T-helper 2 cell (primary cell): ENCODE measurements at regions not wholly inside any gene's neighbourhood (a gene's known extent, or its start where the extent isn't known, plus 50 kb on each side); places are given as distances from the start of the nearest gene placed in this dataset.
"Not testable (repeated sequence)": the region's sequence is repeated elsewhere in the genome, so short reads cannot be mapped to it uniquely, and the experiment has no call there.

Source experiments
- DNase-seq, 5 experiments: peaks; one replicate each; pipeline versions ENCODE4 v3.0.0 to v3.0.0-alpha.2; 2012 to 2022

DNA sequence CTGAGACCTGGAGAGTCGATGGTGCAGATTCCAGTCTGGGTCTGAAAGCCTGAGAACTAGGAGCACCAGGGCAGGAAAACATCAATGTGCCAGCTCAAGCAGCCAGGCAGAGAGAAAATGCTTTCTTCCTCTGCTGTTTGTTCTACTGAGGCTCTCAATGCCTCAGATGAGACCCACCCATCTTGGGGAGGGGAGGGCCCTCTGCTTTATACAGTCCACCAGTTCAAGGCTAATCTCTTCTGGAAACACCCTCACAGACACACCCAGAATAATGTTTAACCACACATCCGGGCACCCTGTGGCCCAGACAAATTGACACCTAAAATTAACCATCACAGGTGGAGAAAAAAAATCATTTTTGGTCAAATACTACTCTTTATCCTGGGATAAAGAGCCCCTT, 89.3 kb upstream of the SLC22A23 start:
- no peak for DNase-seq

GRCh38 chr6:3545156-3545555, 88.3 kb upstream of the SLC22A23 start:
- no peak for DNase-seq

GRCh38 chr6:3542032-3542640, 85.3 kb upstream of the SLC22A23 start:
- DNase-seq: no peak

DNA sequence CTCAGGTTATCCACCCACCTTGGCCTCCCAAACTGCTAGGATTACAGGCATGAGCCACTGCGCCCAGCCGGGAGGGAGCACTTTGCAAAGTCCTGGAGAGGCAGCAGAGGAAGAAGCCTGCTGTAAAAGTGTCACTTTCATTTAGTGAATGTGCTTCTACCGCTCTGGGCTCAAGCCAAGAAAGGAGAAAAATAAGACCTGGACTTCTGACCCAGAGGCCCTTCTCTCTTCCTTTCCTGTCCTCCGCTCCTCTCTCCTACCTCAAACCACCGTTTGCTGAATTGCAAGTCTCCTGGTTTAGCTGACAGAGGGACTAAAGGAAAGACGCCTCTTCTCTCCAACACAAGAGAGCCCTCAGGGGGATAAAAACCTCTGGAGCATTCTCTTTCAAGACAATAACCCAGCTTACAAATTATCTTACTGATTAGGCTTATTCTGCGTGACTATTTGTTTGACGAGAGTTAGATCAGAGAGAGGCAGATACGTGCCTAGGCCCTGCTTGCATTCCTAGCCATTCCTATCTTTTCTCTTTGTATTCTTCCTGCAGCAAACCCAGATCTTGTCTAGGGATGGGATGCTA, 84.2 kb upstream of the SLC22A23 start:
- no peak for DNase-seq

DNA sequence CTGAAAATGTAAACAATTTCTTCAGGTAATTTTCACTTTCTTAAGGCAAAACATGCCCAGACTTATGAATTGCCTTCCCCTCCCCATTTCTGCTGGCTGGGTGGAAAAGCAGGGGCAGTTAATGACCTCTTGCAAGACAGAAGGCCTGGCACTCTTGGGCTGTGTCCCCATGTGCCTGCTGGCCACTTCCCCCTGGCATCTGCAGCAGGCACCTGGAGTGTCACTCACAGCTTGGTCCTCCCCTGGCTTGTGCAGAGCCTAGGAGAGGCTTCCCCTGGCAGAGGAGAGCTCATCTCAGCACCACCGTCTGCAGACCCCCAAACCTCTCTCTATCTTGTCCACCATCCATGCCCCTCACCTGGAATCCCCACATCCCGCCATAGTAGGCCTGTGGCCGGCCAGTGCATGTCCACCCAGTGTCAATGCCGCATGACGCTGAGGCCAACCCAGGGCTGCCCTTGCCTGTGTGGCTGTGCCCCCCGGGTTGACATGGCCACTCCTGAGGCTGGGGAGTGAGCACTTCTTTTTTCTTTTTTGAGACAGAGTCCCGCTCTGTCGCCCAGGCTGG, 83.5 kb upstream of the SLC22A23 start:
- no peak for DNase-seq

DNA sequence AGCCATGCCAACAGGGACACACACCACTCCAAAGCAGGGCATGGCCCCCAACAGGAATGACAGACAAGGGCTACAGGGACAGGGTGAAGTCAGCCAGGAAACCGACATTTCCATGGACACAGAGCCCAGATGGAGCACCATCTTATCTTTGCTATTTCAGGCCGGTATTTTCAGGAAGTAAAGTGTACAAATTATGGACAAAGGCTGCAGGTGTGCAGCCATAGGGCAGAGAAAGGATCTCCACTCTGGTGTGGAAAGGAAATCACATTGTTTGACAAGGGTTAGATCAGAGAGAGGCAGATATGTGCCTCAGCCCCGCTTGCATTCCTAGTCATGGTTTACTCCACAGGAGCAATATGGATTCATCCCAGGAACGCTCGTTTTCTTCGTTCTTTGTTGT, 81.7 kb upstream of the SLC22A23 start:
- no peak for DNase-seq

DNA sequence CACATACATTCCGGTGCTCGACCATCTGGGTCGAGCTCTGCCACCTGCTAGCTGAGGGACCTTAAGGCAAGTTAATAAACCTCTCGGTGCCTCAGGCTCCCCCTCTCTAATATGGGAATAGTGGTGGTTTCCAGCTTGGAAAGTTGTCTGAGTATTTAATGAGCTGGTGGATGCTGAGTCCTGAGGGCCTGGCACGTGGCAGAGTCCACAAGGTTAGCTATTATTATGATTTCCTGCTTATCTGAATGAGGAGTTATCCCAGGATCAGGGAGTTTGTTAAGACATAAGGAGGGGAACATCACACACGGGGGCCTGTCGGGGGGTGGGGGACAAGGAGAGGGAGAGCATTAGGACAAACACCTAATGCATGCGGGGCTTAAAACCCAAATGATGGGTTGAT, 80.1 kb upstream of the SLC22A23 start:
- DNase-seq: no peak

- no peak for DNase-seq
These were observed 79.1 kb upstream of the SLC22A23 start for GRCh38 chr6:3535776-3536435.

- DNase-seq: no peak
These were observed 78.4 kb upstream of the SLC22A23 start for GRCh38 chr6:3535033-3535775.

DNA sequence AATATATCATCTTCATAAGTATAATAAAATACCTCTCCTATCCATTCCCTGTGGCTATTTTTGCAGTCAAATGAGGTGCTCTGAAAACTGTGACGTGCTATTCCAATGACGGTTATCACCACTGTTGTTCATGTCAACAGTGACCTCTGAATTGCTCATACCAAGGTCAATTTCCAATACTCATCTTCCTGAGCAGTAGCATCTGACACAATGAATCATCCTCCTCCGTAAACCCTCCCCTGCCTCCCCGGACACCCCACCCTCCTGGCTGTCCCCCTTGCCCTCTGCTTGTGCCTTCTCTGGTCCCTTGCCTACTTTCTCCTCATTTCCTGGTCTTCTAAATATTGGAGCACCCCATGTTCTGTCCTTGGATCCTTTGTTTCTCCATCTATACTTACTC, 77.7 kb upstream of the SLC22A23 start:
- DNase-seq: no peak

GRCh38 chr6:3533981-3534380, 77.1 kb upstream of the SLC22A23 start:
- DNase-seq: no peak

DNA sequence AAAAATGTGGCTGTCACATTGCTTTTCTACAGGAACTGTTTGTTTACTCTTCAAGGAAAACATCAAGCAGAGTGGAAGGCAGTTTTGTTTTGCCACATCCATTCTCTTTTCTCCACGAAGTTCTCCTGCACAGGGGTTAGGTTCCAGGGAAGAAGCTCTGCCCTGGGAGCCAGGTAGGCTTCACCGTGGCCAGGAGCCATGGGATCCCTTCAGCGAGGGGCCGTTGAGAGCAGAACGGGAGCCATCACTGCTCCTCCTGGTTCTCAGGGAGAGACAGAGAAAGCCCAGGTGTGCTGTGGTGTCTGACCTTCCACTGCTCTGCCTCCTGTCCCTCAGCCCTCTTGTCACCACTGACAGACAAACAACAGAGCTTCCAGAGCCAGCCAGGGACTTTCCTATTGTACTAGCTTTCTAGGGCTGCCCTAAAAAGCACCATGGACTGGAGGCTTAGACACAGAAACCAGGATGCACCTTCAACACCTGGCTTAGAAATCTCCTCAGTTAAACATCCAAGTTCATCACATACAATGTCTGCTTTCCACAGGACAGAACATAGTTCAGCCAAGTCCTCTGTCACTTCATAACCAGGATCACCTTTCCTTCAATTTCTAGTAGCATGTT, 75.6 kb upstream of the SLC22A23 start:
- DNase-seq: no peak

DNA sequence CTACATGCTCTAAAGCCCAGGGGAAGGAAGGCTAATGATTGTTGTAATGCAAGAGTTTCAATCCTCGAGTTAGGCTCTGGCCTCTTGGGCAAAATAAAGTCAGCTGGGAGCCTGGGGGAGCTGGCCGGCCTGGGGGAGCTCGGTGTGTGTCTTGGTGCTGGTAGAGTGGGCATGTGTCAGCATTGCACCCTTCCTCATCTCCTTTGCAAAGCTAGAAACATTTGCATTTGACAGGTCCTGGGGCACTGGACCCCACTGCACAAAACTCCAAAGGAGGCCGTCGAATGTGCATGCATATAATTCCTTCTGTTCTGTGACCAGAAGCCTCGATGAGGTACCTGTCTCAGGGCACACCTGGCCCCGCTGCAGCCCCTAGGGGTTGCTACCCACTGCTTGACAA, 74.6 kb upstream of the SLC22A23 start:
- DNase-seq: no peak

DNA sequence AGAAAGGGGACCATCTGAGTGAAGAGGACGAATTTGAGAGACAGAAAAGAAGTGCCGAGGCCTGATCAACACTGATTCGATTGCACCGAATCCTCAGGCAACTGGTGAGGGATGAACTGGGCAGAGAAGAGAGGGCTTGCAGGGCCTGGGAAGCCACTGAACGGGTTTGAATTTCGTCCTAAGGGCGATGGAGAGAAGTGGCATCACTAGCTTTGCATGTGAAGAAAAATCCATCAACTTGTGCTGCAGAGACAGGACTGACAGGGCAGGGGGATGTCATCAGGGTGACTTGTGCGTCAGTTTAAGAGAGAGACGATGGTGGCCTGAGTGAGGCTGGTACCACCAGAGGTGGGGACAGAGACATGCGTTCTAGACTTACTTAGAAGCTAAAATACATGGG, 73.7 kb upstream of the SLC22A23 start:
- no peak for DNase-seq

- DNase-seq: no peak
These were observed 72.9 kb upstream of the SLC22A23 start for GRCh38 chr6:3529721-3530120.

DNA sequence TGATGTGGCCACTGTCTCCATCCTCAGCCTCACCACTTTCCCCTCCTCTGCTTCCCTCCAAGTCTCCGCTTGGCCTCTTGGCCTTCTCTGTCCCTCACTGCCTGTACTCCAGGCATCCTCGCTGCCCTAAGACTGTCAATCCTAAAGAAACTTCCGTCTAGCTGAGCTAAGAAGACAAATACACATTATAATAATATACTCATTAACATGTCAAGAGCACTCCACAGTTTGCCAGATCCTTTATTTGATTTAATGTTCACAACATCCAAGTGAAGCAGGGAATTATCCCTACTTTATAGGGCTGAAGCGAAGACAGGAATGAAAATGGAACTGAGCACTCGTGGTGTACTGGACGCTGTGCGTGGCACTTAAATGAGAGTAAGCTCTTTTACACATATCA, 72.4 kb upstream of the SLC22A23 start:
- DNase-seq: no peak

DNA sequence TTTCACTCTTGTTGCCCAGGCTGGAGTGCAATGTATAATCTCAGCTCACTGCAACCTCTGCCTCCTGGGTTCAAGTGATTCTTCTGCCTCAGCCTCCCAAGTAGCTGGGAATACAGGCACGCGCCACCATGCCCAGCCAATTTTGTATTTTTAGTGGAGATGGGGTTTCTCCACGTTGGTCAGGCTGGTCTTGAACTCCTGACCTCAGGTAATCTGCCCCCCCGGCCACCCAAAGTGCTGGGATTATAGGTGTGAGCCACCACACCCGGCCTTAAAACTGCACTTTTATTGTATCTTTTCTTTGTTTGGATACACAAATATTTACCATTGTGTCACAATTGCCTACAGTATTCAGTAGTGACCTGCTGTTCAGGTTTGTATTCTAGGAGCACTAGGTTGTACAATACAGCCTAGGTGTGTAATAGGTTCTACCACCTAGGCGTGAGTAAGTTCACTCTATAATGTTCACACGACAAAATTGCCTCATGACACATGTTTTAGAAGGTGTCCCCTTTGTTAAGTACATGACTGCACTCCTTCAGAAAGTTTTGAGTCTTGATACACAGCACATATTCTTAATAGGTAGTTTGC, 71.3 kb upstream of the SLC22A23 start:
- not testable (repeated sequence) for DNase-seq

DNA sequence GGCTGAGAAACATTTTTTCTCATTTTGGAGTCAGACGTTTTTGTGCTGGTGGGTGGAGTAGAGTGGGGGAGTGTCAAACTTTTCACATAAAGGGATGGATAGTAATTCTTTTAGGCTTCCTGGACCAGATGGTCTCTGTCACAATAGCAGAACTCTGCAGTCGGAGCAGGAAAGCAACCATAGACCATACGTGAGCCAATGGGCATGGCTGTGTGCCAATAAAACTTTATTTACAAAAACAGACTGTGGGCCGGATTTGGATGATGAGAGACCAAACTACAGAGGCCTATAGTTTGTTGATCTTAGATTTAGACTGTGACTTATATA, 70.8 kb upstream of the SLC22A23 start:
- no peak for DNase-seq

DNA sequence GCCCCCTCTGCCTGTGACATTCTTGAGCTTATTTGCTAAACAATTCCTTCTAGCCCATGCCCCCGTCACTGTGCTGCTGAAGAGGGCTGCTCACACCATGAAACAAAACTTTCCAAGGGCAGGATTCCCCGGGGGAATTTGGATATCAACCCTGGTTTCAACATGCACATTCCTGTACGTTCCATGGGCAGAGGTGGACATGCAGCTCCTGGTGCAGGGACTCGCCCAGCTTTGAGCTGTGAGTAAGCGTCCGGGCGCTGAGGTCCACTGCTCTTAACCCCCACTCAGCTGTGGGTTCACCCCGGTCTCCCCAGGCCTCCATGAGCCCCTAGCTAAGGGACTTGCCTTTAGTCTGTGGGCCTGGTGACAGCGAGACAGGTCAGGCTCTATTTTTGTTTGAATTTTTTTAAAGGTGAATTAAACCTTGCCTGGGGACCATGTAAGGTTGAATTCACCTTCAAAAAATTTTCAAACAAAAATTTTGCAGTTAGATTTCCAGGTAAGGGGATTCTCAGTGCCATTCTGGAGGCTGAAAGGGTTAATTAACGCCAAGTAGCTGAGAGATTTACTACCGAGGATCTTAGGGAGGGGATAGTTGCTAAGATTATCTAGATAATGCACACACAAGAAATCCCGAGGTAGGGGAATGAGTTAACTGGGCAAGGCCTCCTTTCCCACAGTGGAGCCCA, 70.3 kb upstream of the SLC22A23 start:
- DNase-seq: no peak

- no peak for DNase-seq
These were observed 69.1 kb upstream of the SLC22A23 start for GRCh38 chr6:3525915-3526314.

GRCh38 chr6:3524456-3524855, 67.6 kb upstream of the SLC22A23 start:
- DNase-seq: no peak

DNA sequence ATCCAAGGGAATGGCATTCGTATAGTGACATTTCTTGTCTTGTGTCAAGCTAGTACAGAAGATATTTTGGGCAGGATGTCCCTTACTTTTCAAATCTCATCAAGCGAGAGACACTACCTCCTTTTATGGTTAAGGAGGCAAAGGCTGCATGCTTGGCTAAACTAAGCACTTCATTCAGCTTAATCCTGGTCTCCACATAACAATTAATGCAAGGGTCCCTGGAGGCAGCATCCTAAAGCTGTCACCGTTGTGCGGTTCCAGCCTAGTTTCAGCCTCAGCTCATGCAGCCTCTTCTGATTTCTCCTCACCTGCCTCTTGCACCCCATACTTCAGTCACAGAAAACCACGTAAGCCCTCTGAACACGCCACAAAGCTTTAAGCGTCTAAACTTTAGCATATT, 67.1 kb upstream of the SLC22A23 start:
- no peak for DNase-seq
